ENCODE measurements at regions not wholly inside any gene's neighbourhood (a gene's known extent, or its start where the extent isn't known, plus 50 kb on each side); places are given as distances from the start of the nearest gene placed in this dataset.

- no peaks in the 10 kb centered on the region for H3K27me3 ChIP-seq
- H3F3A ChIP-seq (ENCODE audit: low read depth) = no peaks in the 10 kb centered on the region
- no peak overlapping the region for H3K27ac ChIP-seq
- H3K27me3 Mint-ChIP-seq (ENCODE audit: insufficient read depth, low read depth) = peaks cover 2% of the 10 kb centered on the region
- no peaks in the 10 kb centered on the region for H3K79me2 ChIP-seq (ENCODE audit: low read depth)
- no peak overlapping the region for H2AFZ ChIP-seq (replicated peaks)
- no peak overlapping the region for H3K9ac ChIP-seq
- no peaks in the 10 kb centered on the region for H3K36me3 ChIP-seq
- TF ChIP-seq EZH2phosphoT487 (IDR thresholded peaks at IDR 0.05) (no peak), CTCF (IDR thresholded peaks at IDR 0.05) (no peak), EZH2 (IDR thresholded peaks at IDR 0.05) (no peak)
- no peaks in the 10 kb centered on the region for H4K20me1 ChIP-seq (ENCODE audit: low read depth)
- H3K4me2 ChIP-seq = no peak overlapping the region
- no peak overlapping the region for H3K27ac Mint-ChIP-seq
- H3K9me3 Mint-ChIP-seq = no peaks in the 10 kb centered on the region
- no peaks in the 10 kb centered on the region for H3K9me3 ChIP-seq (ENCODE audit: low read depth)
- no peak overlapping the region for H3K4me3 ChIP-seq
- no peaks in the 10 kb centered on the region for H3K4me1 ChIP-seq
- H3K36me3 Mint-ChIP-seq = no peaks in the 10 kb centered on the region
- H3K4me1 Mint-ChIP-seq = no peaks in the 10 kb centered on the region
- no peak for DNase-seq (ENCODE audit: low spot score)
- H3K4me3 Mint-ChIP-seq = no peak overlapping the region
These were observed 624.2 kb downstream of the NTRK3 start for GRCh38 chr15:87632364-87632763.

GRCh38 chr15:87631775-87632174, 624.8 kb downstream of the NTRK3 start:
- no peak overlapping the region for H3K27ac Mint-ChIP-seq
- H3K4me2 ChIP-seq = no peak overlapping the region
- H3K27me3 ChIP-seq = no peaks in the 10 kb centered on the region
- H3K4me3 ChIP-seq = no peak overlapping the region
- H3K36me3 ChIP-seq = no peaks in the 10 kb centered on the region
- TF ChIP-seq CTCF (IDR thresholded peaks at IDR 0.05) = no peak
- no peak for TF ChIP-seq EZH2 (IDR thresholded peaks at IDR 0.05)
- no peak for TF ChIP-seq EZH2phosphoT487 (IDR thresholded peaks at IDR 0.05)
- no peaks in the 10 kb centered on the region for H3K9me3 Mint-ChIP-seq
- H3K4me1 Mint-ChIP-seq = no peaks in the 10 kb centered on the region
- DNase-seq (ENCODE audit: low spot score) = no peak
- peaks cover 2% of the 10 kb centered on the region for H3K27me3 Mint-ChIP-seq (ENCODE audit: insufficient read depth, low read depth)
- no peak overlapping the region for H3K27ac ChIP-seq
- no peaks in the 10 kb centered on the region for H3F3A ChIP-seq (ENCODE audit: low read depth)
- no peak overlapping the region for H2AFZ ChIP-seq (replicated peaks)
- no peaks in the 10 kb centered on the region for H4K20me1 ChIP-seq (ENCODE audit: low read depth)
- H3K4me3 Mint-ChIP-seq = no peak overlapping the region
- H3K4me1 ChIP-seq = no peaks in the 10 kb centered on the region
- no peak overlapping the region for H3K9ac ChIP-seq
- no peaks in the 10 kb centered on the region for H3K36me3 Mint-ChIP-seq
- H3K9me3 ChIP-seq (ENCODE audit: low read depth) = no peaks in the 10 kb centered on the region
- H3K79me2 ChIP-seq (ENCODE audit: low read depth) = no peaks in the 10 kb centered on the region

GRCh38 chr15:87631093-87631492, 625.4 kb downstream of the NTRK3 start:
- Histone ChIP-seq H3K9ac (no peak overlapping the region), H3K36me3 (no peaks in the 10 kb centered on the region), H3K79me2 (ENCODE audit: low read depth) (no peaks in the 10 kb centered on the region), H4K20me1 (ENCODE audit: low read depth) (no peaks in the 10 kb centered on the region), H3K9me3 (ENCODE audit: low read depth) (no peaks in the 10 kb centered on the region), H3K27me3 (no peaks in the 10 kb centered on the region), H3F3A (ENCODE audit: low read depth) (no peaks in the 10 kb centered on the region), H3K27ac (no peak overlapping the region), H3K4me1 (no peaks in the 10 kb centered on the region), H2AFZ (replicated peaks) (no peak overlapping the region), H3K4me2 (no peak overlapping the region), H3K4me3 (no peak overlapping the region)
- TF ChIP-seq EZH2 (IDR thresholded peaks at IDR 0.05) = no peak
- no peak for TF ChIP-seq EZH2phosphoT487 (IDR thresholded peaks at IDR 0.05)
- TF ChIP-seq CTCF (IDR thresholded peaks at IDR 0.05) = no peak
- Mint-ChIP-seq H3K27ac (no peak overlapping the region), H3K4me3 (no peak overlapping the region), H3K9me3 (no peaks in the 10 kb centered on the region), H3K27me3 (ENCODE audit: insufficient read depth, low read depth) (peaks cover 2% of the 10 kb centered on the region), H3K4me1 (no peaks in the 10 kb centered on the region), H3K36me3 (no peaks in the 10 kb centered on the region)
- DNase-seq (ENCODE audit: low spot score) = no peak

GRCh38 chr15:87628311-87628710, 628.2 kb downstream of the NTRK3 start:
- Histone ChIP-seq H3F3A (ENCODE audit: low read depth) (no peaks in the 10 kb centered on the region), H3K4me1 (no peaks in the 10 kb centered on the region), H2AFZ (replicated peaks) (no peak overlapping the region), H3K79me2 (ENCODE audit: low read depth) (no peaks in the 10 kb centered on the region), H3K36me3 (no peaks in the 10 kb centered on the region), H3K9ac (no peak overlapping the region), H3K4me2 (no peak overlapping the region), H4K20me1 (ENCODE audit: low read depth) (no peaks in the 10 kb centered on the region), H3K27ac (no peak overlapping the region), H3K4me3 (no peak overlapping the region), H3K27me3 (no peaks in the 10 kb centered on the region), H3K9me3 (ENCODE audit: low read depth) (no peaks in the 10 kb centered on the region)
- no peak for DNase-seq (ENCODE audit: low spot score)
- Mint-ChIP-seq H3K4me3 (no peak overlapping the region), H3K9me3 (no peaks in the 10 kb centered on the region), H3K36me3 (no peaks in the 10 kb centered on the region), H3K27me3 (ENCODE audit: insufficient read depth, low read depth) (peaks cover 2% of the 10 kb centered on the region), H3K4me1 (no peaks in the 10 kb centered on the region), H3K27ac (no peak overlapping the region)
- TF ChIP-seq EZH2 (IDR thresholded peaks at IDR 0.05) = no peak
- TF ChIP-seq CTCF (IDR thresholded peaks at IDR 0.05) = no peak
- TF ChIP-seq EZH2phosphoT487 (IDR thresholded peaks at IDR 0.05) = no peak

All from neural progenitor cell (in vitro differentiated cells).